Endodermal cell (in vitro differentiated cells): ENCODE measurements at regions not wholly inside any gene's neighbourhood (a gene's known extent, or its start where the extent isn't known, plus 50 kb on each side); places are given as distances from the start of the nearest gene placed in this dataset.

Experiments
- DNase-seq: peaks from one replicate; pipeline ENCODE4 v3.0.0-alpha.2; 2017
- H3K27ac ChIP-seq: 2 replicates; pipeline ENCODE4 v1.5.1; 2013; ENCODE audit warnings: mild to moderate bottlenecking, low read depth, low read length, moderate library complexity
- H3K27me3 ChIP-seq: 2 replicates; pipeline ENCODE4 v1.6.1; 2013; ENCODE audit warnings: mild to moderate bottlenecking, low read length, moderate library complexity; ENCODE audit not compliant: insufficient read depth, control insufficient read depth, poor library complexity, severe bottlenecking
- H3K36me3 ChIP-seq: 2 replicates; pipeline ENCODE4 v1.7.0; 2013; ENCODE audit warnings: mild to moderate bottlenecking, low read length, moderate library complexity; ENCODE audit not compliant: control insufficient read depth, insufficient read depth
- H3K4me1 ChIP-seq: one replicate; pipeline ENCODE4 v1.7.0; 2013; ENCODE audit warnings: low read length; ENCODE audit not compliant: control insufficient read depth, insufficient read depth
- H3K4me3 ChIP-seq: 2 replicates; pipeline ENCODE4 v1.5.1; 2013; ENCODE audit warnings: mild to moderate bottlenecking, low read length, moderate library complexity
- H3K9ac ChIP-seq: 2 replicates; pipeline ENCODE4 v1.6.1; 2013; ENCODE audit warnings: mild to moderate bottlenecking, low read length, moderate library complexity; ENCODE audit not compliant: poor library complexity, severe bottlenecking; ENCODE audit errors: extremely low read depth
- H3K9me3 ChIP-seq: 2 replicates; pipeline ENCODE4 v1.6.1; 2013; ENCODE audit warnings: mild to moderate bottlenecking, low read length, moderate library complexity; ENCODE audit not compliant: control insufficient read depth
- H3K27ac Mint-ChIP-seq: 2 replicates; pipeline ENCODE4 v1.8.0; 2020; ENCODE audit warnings: mixed read lengths
- H3K27me3 Mint-ChIP-seq: 2 replicates; pipeline ENCODE4 v1.8.0; 2021; ENCODE audit warnings: mild to moderate bottlenecking, mixed read lengths; ENCODE audit not compliant: insufficient read depth
- H3K36me3 Mint-ChIP-seq: 2 replicates; pipeline ENCODE4 v1.8.0; 2020; ENCODE audit warnings: low read depth, mixed read lengths
- H3K4me1 Mint-ChIP-seq: 2 replicates; pipeline ENCODE4 v1.8.0; 2020; ENCODE audit warnings: mixed read lengths
- H3K4me3 Mint-ChIP-seq: 2 replicates; pipeline ENCODE4 v1.8.0; 2020; ENCODE audit warnings: mild to moderate bottlenecking, moderate library complexity, mixed read lengths
- H3K9me3 Mint-ChIP-seq: 2 replicates; pipeline ENCODE4 v1.8.0; 2020; ENCODE audit warnings: mild to moderate bottlenecking, mixed read lengths
- CTCF ChIP-seq: fragments of 200-600 bp; sonication (generic); conservative IDR thresholded peaks from 2 replicates; pipeline ENCODE4 v1.5.0; 2021; ENCODE audit warnings: antibody characterized with exemption, mild to moderate bottlenecking
- WGBS, 2 experiments: methylation state at CpG; one replicate each; pipeline versions ENCODE4 v1.1.5 to v1.1.7; 2013; ENCODE audit warnings: missing lambda C conversion rate in 2 of 2, mixed read lengths in 1 of 2; ENCODE audit not compliant: insufficient coverage in 1 of 2, insufficient read length in 1 of 2; 5-methylcytosine and 5-hydroxymethylcytosine counted together

- Histone ChIP-seq H3K27ac (no peak overlapping the region), H3K36me3 (no peaks in the 10 kb centered on the region), H3K9me3 (no peaks in the 10 kb centered on the region), H3K4me3 (no peak overlapping the region), H3K27me3 (no peaks in the 10 kb centered on the region), H3K4me1 (no peaks in the 10 kb centered on the region), H3K9ac (no peak overlapping the region)
- no peak for TF ChIP-seq CTCF
- H3K4me1 Mint-ChIP-seq = peaks cover 4% of the 10 kb centered on the region
- WGBS, 2 experiments = 91 to 100% methylated on average over 2 to 3 of the region's 3 CpGs
- H3K27ac Mint-ChIP-seq = no peak overlapping the region
- DNase-seq = no peak
- H3K4me3 Mint-ChIP-seq = no peak overlapping the region
- peaks cover 4% of the 10 kb centered on the region for H3K9me3 Mint-ChIP-seq
- no peaks in the 10 kb centered on the region for H3K36me3 Mint-ChIP-seq
- no peaks in the 10 kb centered on the region for H3K27me3 Mint-ChIP-seq
These were observed 338.0 kb upstream of the DAB2 start for GRCh38 chr5:39762761-39763160.

GRCh38 chr5:39761199-39761950 is 336.6 kb upstream of the DAB2 start:
- Histone ChIP-seq H3K4me3 (no peak overlapping the region), H3K36me3 (no peaks in the 10 kb centered on the region), H3K4me1 (no peaks in the 10 kb centered on the region), H3K9me3 (no peaks in the 10 kb centered on the region), H3K27me3 (no peaks in the 10 kb centered on the region), H3K27ac (no peak overlapping the region), H3K9ac (no peak overlapping the region)
- H3K4me1 Mint-ChIP-seq = peaks cover 4% of the 10 kb centered on the region
- no peak for TF ChIP-seq CTCF
- no peak overlapping the region for H3K4me3 Mint-ChIP-seq
- WGBS, 2 experiments = 78 to 92% methylated on average over 5 to 10 of the region's 10 CpGs
- peaks cover 4% of the 10 kb centered on the region for H3K9me3 Mint-ChIP-seq
- DNase-seq = no peak
- H3K36me3 Mint-ChIP-seq = no peaks in the 10 kb centered on the region
- no peak overlapping the region for H3K27ac Mint-ChIP-seq
- no peaks in the 10 kb centered on the region for H3K27me3 Mint-ChIP-seq

GRCh38 chr5:39760385-39761198 is 335.8 kb upstream of the DAB2 start:
- H3K9ac ChIP-seq = no peak overlapping the region
- no peaks in the 10 kb centered on the region for H3K36me3 ChIP-seq
- H3K9me3 ChIP-seq = no peaks in the 10 kb centered on the region
- Mint-ChIP-seq H3K36me3 (no peaks in the 10 kb centered on the region), H3K27me3 (no peaks in the 10 kb centered on the region), H3K27ac (no peak overlapping the region), H3K4me3 (no peak overlapping the region), H3K9me3 (peaks cover 4% of the 10 kb centered on the region), H3K4me1 (peaks cover 4% of the 10 kb centered on the region)
- WGBS, 2 experiments = 87 to 89% methylated on average over 4 to 5 of the region's 5 CpGs
- no peaks in the 10 kb centered on the region for H3K4me1 ChIP-seq
- no peak overlapping the region for H3K4me3 ChIP-seq
- DNase-seq = no peak
- H3K27ac ChIP-seq = no peak overlapping the region
- TF ChIP-seq CTCF = no peak
- H3K27me3 ChIP-seq = no peaks in the 10 kb centered on the region
